Thyroid gland (tissue), 4 donors: ENCODE measurements at regions not wholly inside any gene's neighbourhood (a gene's known extent, or its start where the extent isn't known, plus 50 kb on each side); places are given as distances from the start of the nearest gene placed in this dataset.

Experiments
- CTCF ChIP-seq, 6 experiments: fragments of 200-600 bp in 3 of 6; fragments of 450-650 bp in 3 of 6; sonication (generic) in 3 of 6; IDR thresholded peaks; one replicate each; pipeline ENCODE4 v1.5.1; 2016 to 2019; ENCODE audit warnings: antibody characterized with exemption in 6 of 6, mild to moderate bottlenecking in 2 of 6, inconsistent platforms in 1 of 6, moderate library complexity in 1 of 6
- POLR2A ChIP-seq, 2 donors: fragments of 450-650 bp; IDR thresholded peaks; one replicate each; pipeline ENCODE4 v1.6.1; 2017; ENCODE audit warnings: antibody characterized with exemption in 2 of 2, mild to moderate bottlenecking in 2 of 2, moderate library complexity in 1 of 2

GRCh38 chrX:40253771-40254170 lies 156.0 kb upstream of the BCOR start:
- TF ChIP-seq POLR2A (IDR thresholded peaks at IDR 0.05) (no peak), CTCF (IDR thresholded peaks at IDR 0.05) (no peak)
